HL-60 (cell line): ENCODE measurements at regions not wholly inside any gene's neighbourhood (a gene's known extent, or its start where the extent isn't known, plus 50 kb on each side); places are given as distances from the start of the nearest gene placed in this dataset.

Source experiments
- DNase-seq, 2 experiments: peaks; one replicate each; pipeline ENCODE4 v3.0.0-alpha.2; 2010 to 2020; ENCODE audit warnings: low read depth in 1 of 2, low spot score in 1 of 2
- H3K27ac ChIP-seq: fragments of 250-450 bp; sonication (Bioruptor Pico); replicated peaks from 2 replicates; pipeline ENCODE4 v1.5.1; 2020; ENCODE audit warnings: mild to moderate bottlenecking, moderate library complexity
- H3K27me3 ChIP-seq: fragments of 250-450 bp; sonication (Bioruptor Pico); 2 replicates; pipeline ENCODE4 v1.5.1; 2021; ENCODE audit warnings: mild to moderate bottlenecking, moderate library complexity; ENCODE audit not compliant: insufficient read depth, poor library complexity, severe bottlenecking
- H3K4me3 ChIP-seq: replicated peaks from 2 replicates; pipeline ENCODE4 v1.5.1; 2011; ENCODE audit warnings: mild to moderate bottlenecking, control low read depth, low read length; ENCODE audit not compliant: insufficient read depth
- CTCF ChIP-seq: IDR thresholded peaks from one replicate; pipeline ENCODE4 v1.5.1; 2011; ENCODE audit warnings: low read length, control low read depth, inconsistent platforms; ENCODE audit not compliant: insufficient read depth
- GABPA ChIP-seq: IDR thresholded peaks from 2 replicates; pipeline ENCODE4 v1.6.1; 2012; ENCODE audit warnings: low read depth
- POLR2AphosphoS5 ChIP-seq: IDR thresholded peaks from 2 replicates; pipeline ENCODE4 v1.6.1; 2012; ENCODE audit warnings: low read depth
- SPI1 ChIP-seq: IDR thresholded peaks from 2 replicates; pipeline ENCODE4 v1.6.1; 2012; ENCODE audit warnings: low read depth, mild to moderate bottlenecking, borderline replicate concordance
- TF ChIP-seq, protein P1 (sequence below): IDR thresholded peaks from 2 replicates; pipeline ENCODE4 v1.6.1; 2012; ENCODE audit warnings: low read depth; ENCODE audit not compliant: insufficient replicate concordance

GRCh38 chr16:79765901-79766394 lies 165.4 kb upstream of the MAF start:
- no peak for DNase-seq
- no peak overlapping the region for H3K27ac ChIP-seq

DNA sequence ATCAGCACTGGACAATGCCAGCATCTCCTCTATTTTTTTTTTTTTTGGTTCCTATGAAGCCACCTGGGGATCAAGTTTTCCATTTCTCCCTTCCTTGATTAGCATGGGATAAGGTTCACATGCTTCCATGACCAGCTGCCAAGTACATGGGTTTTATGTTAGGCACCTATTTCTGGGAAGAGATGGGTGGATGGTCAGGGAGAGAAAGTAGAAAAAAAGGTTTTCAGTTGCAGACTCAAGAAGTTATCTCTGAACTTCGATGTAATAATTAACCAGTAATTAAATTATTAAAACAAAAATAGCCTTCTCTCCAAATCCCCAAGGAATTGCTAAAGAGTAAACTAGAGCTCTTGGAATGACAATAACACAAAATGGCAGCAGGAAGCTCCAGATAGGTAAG lies 164.9 kb upstream of the MAF start:
- no peak for DNase-seq
- H3K27ac ChIP-seq: no peak overlapping the region
- H3K27me3 ChIP-seq: no peaks in the 10 kb centered on the region
- TF ChIP-seq, protein P1, sequence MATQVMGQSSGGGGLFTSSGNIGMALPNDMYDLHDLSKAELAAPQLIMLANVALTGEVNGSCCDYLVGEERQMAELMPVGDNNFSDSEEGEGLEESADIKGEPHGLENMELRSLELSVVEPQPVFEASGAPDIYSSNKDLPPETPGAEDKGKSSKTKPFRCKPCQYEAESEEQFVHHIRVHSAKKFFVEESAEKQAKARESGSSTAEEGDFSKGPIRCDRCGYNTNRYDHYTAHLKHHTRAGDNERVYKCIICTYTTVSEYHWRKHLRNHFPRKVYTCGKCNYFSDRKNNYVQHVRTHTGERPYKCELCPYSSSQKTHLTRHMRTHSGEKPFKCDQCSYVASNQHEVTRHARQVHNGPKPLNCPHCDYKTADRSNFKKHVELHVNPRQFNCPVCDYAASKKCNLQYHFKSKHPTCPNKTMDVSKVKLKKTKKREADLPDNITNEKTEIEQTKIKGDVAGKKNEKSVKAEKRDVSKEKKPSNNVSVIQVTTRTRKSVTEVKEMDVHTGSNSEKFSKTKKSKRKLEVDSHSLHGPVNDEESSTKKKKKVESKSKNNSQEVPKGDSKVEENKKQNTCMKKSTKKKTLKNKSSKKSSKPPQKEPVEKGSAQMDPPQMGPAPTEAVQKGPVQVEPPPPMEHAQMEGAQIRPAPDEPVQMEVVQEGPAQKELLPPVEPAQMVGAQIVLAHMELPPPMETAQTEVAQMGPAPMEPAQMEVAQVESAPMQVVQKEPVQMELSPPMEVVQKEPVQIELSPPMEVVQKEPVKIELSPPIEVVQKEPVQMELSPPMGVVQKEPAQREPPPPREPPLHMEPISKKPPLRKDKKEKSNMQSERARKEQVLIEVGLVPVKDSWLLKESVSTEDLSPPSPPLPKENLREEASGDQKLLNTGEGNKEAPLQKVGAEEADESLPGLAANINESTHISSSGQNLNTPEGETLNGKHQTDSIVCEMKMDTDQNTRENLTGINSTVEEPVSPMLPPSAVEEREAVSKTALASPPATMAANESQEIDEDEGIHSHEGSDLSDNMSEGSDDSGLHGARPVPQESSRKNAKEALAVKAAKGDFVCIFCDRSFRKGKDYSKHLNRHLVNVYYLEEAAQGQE: no peak
- no peak for TF ChIP-seq CTCF
- no peak for TF ChIP-seq POLR2AphosphoS5
- TF ChIP-seq SPI1: no peak
- no peak for TF ChIP-seq GABPA
- no peak overlapping the region for H3K4me3 ChIP-seq

More at GRCh38 chr16:79765901-79766394, 165.4 kb upstream of the MAF start:
- TF ChIP-seq, protein P1: no peak
- TF ChIP-seq GABPA (no peak), SPI1 (no peak), POLR2AphosphoS5 (no peak), CTCF (no peak)
- no peak overlapping the region for H3K4me3 ChIP-seq
- H3K27me3 ChIP-seq: peaks cover 3% of the 10 kb centered on the region

DNA sequence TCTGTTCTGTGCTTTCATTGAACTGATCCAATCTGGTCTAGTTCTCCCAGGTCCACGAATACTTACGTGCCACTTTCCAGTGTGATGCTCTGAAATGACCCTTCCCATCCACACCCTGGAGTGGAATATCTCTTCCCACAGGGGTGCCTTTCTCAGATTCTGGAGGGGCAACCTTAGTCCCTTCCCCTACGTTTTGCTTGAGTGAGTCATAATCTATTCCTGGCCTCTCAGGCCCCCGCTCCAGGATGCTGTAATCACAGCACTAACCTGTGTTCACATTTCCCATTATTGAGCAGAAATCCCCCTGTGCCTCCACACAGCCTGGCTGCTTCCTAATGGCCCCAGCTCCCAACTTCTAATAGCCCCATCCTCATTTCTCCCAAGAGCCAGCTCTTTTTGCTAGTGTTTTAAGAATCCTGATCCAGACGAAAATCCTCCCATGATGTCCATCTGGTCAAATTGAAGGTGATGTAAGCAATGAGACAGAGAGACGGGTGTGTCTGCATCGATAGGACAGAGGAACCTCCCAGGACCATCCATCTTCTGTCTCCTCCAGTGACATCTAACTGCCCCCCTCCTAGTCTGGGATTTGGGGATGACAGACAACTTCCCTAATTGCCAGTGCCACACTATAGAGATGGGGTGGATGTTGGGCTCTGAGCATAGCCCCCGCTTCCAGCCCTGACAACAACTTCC lies 164.0 kb upstream of the MAF start:
- TF ChIP-seq CTCF: no peak
- no peak for TF ChIP-seq GABPA
- no peak for TF ChIP-seq SPI1
- TF ChIP-seq, protein P1: no peak
- TF ChIP-seq POLR2AphosphoS5: no peak
- no peak for DNase-seq
- Histone ChIP-seq H3K27me3 (no peaks in the 10 kb centered on the region), H3K27ac (no peak overlapping the region), H3K4me3 (no peak overlapping the region)
